RWPE1 (cell line): ENCODE measurements at regions not wholly inside any gene's neighbourhood (a gene's known extent, or its start where the extent isn't known, plus 50 kb on each side); places are given as distances from the start of the nearest gene placed in this dataset.

Experiments used
- CTCF ChIA-PET: fragments of 350-600 bp; sonication (Branson Sonifier 250); formaldehyde crosslinking; extraction: SDS; loops from one replicate; lab custom pipeline; 2021; lab: Yijun Ruan, JAX
- POLR2A ChIA-PET: fragments of 400-600 bp; formaldehyde crosslinking; extraction: SDS; loops from one replicate; lab custom pipeline; 2020; ENCODE audit warnings: antibody characterized with exemption; ENCODE audit not compliant: low non-redundant PET; lab: Yijun Ruan, JAX
- DNase-seq: peaks from one replicate; pipeline ENCODE4 v3.0.0; 2012; ENCODE audit warnings: low spot score
- H3K27ac ChIP-seq: fragments of 450-650 bp; 2 replicates; pipeline ENCODE4 v1.5.1; 2017
- CTCF ChIP-seq: fragments of 450-650 bp; conservative IDR thresholded peaks from 2 replicates; pipeline ENCODE4 v1.5.1; 2017; ENCODE audit warnings: low read depth, mild to moderate bottlenecking

- no peak overlapping the region for H3K27ac ChIP-seq
- no peak for TF ChIP-seq CTCF
- ChIA-PET CTCF (no interaction called here), POLR2A (no interaction called here)
- DNase-seq = no peak
Observed at GRCh38 chr2:206845877-206846276, 80.5 kb downstream of the FASTKD2 start.

GRCh38 chr2:206846331-206846730 is 80.9 kb downstream of the FASTKD2 start:
- no peak overlapping the region for H3K27ac ChIP-seq
- ChIA-PET POLR2A (no interaction called here), CTCF (no interaction called here)
- DNase-seq = no peak
- TF ChIP-seq CTCF = no peak

- ChIA-PET CTCF (interaction anchor here (0.6 kb wide), 1 partner anchor 256 kb away, joined by 3 read pairs; no protein-coding TSS in a partner anchor), POLR2A (no interaction called here)
- TF ChIP-seq CTCF = no peak
- H3K27ac ChIP-seq = no peak overlapping the region
- DNase-seq = no peak
Observed at GRCh38 chr2:206846981-206847834, 81.8 kb downstream of the FASTKD2 start.

GRCh38 chr2:206850369-206850768 is 85.0 kb downstream of the FASTKD2 start:
- no peak overlapping the region for H3K27ac ChIP-seq
- TF ChIP-seq CTCF = no peak
- ChIA-PET POLR2A (no interaction called here), CTCF (no interaction called here)
- no peak for DNase-seq

- ChIA-PET CTCF (no interaction called here), POLR2A (no interaction called here)
- DNase-seq = no peak
Observed at GRCh38 chr2:206851521-206851920, 86.1 kb downstream of the FASTKD2 start.

GRCh38 chr2:206853915-206854314 is 85.4 kb upstream of the CPO start:
- DNase-seq = no peak
- CTCF ChIA-PET = no interaction called here
- POLR2A ChIA-PET = no interaction called here
- no peak overlapping the region for H3K27ac ChIP-seq
- no peak for TF ChIP-seq CTCF

More at GRCh38 chr2:206851521-206851920, 86.1 kb downstream of the FASTKD2 start:
- no peak for TF ChIP-seq CTCF
- no peak overlapping the region for H3K27ac ChIP-seq
